Activated CD4-positive, alpha-beta T cell treated with anti-CD3 and anti-CD28 coated beads, Interleukin-2, Interleukin-4, amounts not matched to agents 100 ng/mL and 50 ng/mL, durations not matched to agents 16 hours and 8 hours (primary cell): ENCODE measurements at regions not wholly inside any gene's neighbourhood (a gene's known extent, or its start where the extent isn't known, plus 50 kb on each side); places are given as distances from the start of the nearest gene placed in this dataset.
A peak's percentile ranks its signal among the peaks of the same experiment; 100 is the strongest.

ENCODE experiments used
- DNase-seq: peaks from one replicate; pipeline ENCODE4 v3.0.0-alpha.2; 2020; ENCODE audit warnings: low spot score

DNA sequence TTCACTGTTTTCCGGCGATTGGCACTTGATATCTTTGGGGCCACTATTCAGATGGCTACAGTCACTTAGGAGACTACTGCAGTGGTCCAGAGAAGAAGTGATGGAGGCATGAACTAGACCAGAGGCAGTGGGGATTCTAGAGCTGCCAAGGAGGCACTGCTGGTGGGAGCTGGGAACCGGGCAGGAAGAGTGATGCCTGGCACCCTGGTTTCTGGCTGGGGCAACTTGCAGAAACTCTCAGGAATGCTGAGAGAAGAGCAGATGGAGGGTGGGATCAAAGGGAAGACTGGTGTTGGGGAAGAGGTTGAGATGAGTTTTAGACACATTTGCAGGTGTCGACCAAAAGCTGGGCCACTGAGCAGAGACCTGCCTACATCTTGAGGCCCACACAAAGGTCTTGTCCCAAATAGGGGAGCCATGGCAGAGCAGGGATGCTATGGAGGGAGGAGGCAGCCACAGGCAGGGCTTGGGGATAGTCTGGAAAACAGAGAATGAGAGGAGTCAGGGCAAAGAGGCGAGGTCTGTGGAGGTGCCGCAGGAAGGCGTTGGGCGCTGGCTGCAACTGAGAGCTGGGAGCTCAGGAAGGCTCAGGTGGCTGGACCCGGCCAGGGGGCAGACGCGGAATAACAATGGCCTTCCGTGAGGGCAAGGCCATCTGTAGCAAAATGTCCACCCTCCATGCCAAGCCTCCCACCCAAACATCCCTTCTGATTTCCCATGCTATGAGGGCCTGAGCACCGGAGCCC lies 118.9 kb downstream of the TOMM20 start:
- DNase-seq: no peak

DNA sequence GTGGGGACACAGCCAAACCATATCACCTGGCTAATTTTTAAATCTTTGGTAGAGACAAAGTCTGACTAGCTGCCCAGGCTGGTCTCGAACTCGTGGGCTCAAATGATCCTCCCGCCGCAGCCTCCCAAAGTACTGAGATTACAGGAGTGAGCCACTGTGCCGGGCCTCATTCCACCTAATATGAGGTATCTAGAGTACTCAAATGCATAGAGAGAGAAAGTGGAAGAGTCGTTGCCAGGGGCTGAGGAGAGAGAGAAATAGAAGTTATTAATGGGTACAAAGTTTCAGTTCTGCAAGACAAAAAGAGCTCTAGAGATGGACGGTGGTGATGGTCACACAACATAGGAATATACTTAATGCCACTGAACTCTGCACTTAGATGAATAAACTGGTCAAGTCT lies 119.6 kb downstream of the TOMM20 start:
- DNase-seq: no peak

DNA sequence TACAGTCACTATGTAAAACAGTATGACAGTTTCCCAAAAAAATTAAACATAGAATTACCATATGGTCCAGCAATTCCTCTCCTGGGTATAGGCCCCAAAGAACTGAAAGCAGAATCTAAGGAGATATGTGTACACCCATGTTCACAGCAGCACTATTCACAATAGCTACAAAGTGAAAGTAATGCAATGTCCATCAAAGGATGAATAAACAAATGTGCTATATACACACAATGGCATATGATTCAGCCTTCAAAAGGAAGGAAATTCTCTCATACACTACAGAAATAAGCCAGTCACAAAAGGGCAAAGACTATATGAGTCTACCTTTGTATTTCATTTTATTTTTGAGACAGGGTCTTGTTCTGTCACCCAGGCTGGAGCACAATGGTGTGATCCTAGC lies 120.4 kb downstream of the TOMM20 start:
- DNase-seq: no peak

DNA sequence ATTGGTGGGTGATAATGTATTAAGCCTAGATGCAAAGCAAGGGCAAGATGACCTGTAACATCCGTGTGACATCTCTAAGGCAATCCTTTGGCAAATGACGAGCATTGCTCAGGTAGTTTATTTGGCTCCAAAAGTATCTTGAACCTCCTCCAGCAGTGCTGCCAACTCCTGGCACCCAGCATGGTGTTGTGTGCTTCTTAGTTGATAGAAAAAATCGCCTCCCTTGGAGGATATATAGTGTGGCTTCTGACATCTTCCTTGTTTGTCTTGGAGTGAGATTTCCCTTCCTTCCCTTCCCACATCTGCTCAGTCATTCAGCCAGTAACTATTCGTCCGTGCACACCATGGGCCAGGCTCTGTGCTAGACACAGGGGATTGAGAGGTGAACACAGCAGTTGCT lies 121.8 kb downstream of the TOMM20 start:
- no peak for DNase-seq

DNA sequence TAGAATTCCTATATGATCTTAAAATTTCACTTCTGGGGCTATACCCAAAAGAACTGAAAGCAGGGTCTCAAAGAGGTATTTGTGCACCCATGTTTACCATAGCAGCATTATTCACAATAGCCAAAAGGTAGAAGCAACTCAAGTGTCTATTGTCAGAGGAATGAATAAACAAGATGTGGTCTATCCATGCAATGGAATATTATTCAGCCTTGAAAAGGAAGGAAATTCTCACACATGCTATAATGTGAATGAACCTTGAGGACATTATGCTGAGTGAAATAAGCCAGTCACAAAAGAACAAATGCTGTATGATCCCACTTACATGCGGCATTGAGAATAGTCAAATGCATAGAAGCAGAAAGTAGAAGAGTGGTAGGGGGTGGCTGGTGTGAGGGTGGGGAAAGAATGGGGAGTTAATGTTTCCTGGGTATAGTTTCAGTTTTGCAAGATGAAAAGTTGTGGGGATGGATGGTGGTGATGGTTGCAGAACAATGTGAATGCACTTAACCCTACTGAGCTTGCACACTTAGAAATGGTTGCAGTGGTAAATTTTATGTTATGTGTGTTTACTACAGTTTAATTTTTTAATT lies 122.4 kb downstream of the TOMM20 start:
- DNase-seq: peak; percentile 60

DNA sequence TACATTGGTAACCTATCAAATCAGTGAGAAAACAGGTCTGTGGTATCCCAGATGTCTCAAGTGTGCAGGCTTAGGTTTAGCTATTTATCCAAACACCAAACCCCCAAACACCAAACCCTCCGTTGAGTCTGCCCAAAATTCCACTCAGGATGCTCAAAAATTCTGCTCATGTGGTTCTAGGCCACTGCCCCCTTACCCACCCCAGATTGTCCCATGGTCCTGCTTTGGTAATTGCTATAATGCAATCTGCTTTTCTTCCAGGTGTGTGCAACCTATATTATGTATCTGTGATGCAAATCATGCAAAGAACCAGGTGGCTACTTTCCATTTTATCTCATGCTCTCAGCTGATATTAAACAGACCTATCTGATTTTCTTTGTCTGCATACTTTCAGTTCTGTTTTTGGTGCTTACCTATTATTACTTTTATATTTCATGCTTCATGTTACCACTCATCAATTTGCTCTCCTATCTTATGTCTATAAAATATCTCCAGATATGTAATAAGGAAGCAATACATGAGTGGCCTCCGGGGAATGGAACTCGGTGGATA lies 123.7 kb downstream of the TOMM20 start:
- no peak for DNase-seq

DNA sequence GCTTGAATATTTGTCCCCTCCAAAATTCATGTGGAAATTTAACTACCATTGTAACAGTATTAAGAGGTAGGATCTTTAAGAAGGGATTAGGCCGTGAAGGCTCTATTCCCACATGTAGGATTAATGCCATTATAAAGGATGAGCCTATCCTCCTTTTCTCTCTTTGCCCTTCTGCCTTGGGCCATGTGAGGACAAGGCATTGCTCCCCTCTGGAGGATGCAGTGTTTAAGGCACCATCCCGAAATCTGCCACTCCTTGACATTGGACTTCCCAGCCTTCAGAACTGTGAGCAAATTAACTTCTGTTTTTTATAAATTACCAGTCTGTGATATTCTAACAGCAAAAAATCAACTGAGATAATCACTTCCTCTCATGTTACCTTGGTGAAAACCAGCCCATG lies 124.4 kb downstream of the TOMM20 start:
- no peak for DNase-seq

DNA sequence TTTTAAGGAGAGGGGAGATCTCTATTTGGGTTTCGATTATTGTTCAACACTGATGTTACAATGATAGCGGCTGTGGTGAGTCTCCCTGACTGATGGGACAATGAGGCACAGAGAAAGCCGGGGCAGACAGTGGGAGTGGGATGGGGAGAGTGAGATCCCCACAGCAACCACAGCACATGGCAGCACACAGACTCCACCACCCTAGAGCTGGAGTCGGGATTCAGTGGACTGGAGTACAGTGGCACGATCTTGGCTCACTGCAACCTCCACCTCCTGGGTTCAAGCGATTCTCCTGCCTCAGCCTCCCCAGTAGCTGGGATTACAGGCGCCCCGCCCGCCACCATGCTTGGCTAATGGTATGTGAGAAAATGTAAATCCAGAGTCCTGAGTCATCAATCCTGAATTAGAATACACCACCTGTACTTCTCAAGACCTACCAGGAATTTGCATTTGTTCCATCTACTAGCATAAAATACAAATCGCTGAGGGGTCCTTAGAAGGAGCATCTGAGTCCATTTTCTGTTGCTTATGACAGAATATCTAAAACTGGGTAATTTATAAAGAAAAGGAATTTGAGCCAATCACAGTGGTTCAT lies 125.8 kb downstream of the TOMM20 start:
- no peak for DNase-seq

DNA sequence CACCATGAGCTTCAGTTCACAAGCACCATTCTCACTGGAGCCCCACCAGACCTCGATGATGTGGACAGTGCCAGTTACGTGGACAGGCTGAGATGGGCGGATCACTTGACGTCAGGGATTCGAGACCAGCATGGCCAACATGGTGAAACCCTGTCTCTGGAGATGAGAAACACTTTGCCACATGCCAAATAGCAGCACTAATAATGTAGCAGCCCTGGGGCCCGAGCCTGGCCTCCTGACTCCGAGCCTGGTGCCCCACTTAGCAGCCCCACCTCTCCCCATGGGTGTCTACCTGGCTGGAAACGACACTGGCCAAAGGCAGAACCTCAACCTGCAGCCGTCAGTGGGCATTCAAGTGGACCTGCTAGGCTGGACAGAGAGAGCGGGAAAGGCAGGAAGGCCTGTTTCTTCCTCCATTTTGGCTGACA lies 129.1 kb downstream of the TOMM20 start:
- DNase-seq: no peak

DNA sequence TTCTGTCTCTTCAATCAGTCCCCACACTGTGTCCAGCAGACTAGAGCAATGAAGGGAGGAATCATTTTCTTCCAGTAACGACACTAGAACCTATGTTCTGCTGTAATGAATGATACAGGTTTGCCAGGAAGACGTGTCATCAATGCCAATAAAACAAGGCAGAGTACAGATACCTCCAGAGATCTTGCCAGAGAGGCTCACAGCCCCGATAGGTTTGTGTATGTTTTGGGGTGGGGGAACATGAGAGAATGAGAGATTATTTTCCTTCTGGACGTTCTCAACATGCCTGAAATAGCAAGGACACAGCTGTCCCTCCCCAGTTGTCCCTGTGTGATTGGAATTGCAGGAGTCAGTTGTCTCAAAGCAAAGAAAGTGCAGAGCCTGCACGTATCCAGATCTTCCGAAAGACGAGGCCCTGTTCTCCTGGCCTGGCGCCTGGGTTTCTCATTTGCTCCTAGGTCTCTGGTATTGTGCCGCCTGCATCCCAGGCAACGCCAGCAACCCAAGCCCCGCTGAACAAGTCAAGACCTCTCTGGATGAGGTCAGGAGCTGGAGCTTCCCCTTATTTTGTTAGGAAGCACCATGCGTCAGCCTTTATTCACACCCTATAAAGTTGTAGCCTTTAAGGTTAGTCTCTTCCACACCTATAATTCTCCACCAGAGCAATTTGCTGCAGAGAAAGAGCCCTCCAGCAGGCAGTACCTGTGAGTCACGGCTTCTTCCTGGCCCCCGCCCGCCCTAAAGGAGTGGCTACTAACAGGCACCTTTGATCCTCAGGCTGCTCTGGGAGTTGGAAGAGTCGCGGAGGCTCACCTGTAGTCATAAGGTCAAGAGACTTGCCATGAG lies 130.5 kb downstream of the TOMM20 start:
- DNase-seq: no peak

DNA sequence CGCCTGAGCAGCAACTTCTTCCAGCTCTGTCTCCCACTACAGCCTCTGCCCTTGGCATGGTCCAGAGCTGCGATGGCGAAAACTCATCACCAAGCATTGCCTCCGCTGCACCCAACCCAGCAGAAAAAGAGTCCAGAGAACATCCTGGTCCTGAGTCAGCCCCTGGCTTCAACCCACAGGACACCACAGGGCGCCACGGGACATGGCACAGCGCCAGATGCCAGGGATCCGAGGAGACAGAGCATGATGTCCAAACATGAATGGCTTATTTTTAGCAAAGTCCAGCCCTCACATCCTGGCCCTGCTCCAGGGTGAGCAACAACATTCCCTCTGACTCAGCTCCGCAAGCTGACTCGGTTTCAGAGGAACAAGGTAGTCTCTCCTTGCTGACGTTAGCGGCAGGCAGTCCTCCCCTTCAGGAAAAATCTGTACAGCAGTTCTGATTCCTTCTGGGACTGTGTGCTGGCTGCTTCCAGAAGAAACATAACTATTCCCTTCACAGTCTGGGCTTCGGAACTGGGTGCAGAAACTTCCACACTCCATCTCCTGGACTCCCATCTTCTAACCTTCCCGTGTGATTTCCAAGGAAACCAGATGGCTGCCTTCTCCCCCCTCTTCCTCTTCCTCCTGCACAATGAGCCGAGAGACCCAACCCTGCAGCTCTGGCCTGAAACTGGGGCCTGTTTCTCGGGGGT lies 131.3 kb downstream of the TOMM20 start:
- DNase-seq: no peak

DNA sequence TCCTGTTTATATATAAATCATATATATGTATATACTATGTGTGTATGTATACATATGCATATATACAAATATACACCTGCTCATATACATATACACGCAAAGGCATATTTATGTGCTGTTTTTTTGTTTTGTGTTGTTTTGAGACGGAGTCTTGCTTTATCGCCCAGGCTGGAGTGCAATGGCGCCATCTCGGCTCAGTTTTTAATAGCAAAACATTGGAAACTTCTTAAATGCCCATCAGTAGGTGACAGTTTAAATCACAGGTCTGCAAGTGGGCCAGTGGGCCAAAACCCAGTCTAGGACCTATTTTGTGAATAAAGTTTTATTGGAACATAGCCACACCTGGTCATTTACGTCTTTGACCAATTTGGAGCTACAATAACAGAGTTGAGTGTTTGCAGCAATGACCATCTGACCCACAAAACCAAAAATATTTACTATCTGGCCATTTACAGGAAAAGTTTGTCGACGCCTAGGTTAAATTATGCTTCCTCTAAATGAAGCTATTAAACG lies 132.3 kb downstream of the TOMM20 start:
- DNase-seq: no peak

DNA sequence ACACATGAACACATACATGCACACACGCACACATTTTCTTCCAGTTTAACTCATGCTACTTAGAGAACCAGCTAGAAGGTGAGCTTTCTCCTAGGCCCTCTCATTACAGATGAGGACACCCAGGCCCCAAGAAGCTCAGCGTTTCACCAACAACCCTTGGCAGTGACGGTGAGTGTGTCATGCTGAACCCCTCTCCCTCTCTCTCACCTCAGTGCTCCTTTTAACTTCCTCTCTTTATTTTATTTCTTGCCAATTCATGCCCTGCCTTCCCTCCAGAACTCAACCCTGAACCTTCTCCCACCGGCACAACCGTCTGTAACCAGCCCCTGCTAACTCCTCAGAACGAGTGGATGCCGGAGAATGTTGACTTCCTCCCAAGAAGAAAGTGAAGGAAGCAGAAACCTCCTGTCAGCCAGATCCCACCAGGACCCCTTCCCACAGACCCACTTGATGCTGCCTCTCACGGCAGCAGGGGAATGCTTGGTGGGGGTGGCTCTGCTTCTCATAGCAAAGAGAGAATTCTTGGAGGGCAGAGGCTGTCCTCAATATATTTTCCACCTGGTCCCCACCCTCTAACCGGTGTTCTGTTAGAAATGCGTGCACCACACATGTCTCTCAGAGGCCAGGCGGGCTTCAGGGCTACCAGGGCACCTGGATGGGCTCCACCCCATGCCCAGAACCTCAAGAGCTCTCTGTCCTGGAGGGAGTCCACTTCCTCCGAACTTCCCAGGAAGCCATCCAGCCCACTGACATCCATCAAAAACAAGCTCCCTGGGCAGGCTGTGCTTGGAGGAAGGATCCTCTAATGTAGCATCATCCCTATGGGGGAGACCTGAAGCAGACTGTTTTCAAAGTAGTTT lies 134.0 kb downstream of the TOMM20 start:
- no peak for DNase-seq

DNA sequence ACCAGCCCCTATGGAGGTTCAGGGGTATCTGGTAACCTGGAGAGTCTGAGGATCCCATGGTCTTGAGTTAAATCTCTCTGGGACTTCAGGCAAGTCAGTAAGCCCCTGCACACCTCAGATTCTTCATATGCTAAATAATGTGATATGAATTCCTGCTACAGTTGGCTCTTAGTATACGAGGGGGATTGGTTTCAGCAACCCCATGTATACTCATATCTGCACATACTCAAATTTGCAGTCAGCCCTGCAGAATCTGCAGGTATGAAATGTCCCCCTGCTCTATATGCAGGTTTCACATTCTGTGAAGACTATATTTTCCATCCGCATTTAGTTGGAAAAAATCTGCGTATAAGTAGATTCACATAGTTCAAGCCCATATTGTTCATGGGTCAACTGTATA lies 136.6 kb downstream of the TOMM20 start:
- DNase-seq: no peak

DNA sequence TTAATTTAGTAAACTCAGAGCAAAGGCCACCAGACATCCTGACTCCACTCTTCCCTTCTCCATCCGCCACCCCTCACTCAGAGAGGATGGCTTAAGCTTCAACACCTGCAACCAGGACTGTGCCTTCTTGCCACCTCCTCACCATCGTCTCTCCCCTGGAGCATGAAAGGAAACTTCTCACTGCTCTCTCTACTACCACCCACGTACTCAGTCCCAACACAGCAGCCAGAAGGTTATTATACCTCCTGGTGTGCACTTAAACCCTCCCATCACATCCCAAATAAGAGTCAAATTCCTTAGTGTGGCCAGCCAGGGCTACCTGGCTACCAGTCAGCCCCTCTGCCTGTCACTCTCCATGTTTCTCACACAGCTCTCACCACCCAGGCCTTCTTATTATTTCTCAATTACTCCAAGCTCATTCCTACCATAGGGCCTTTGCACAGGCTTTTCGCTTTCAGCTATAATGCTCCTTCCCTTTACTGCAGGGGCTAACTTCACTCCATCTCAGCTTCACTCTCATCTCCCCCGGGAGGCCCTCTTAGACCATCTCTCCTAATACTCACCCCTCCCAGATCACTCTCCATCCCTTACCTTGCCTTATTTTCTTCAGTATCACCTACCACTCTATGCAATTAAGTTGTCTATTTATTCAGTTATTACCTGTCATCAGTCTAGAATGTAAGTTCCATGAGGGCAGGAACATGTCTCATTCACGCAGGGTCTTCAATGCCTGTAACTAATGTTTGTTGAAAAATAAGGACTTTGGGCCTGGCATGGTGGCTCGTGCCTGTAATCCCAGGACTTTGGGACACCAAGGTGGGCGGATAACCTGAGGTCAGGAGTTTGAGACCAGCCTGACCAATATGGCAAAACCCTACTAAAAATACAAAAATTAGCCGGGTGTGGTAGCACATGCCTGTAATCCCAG lies 137.5 kb downstream of the TOMM20 start:
- DNase-seq: no peak

DNA sequence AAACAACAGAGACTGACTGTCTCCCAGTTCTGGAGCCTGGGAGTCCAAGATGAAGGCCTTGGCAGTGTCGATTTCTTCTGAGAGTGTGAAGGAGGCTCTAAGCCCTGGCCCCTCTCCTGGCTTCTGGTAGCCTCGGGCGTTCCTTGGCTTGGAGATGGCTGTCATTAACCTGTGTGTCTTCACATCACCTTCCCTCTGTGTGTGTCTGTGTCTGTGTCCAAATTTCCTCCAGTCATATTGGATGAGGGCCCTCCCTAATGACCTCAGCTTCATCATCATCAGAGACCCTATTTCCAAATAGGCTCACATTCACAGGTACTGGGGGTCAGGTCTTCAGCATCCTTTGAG lies 138.3 kb downstream of the TOMM20 start:
- DNase-seq: no peak

DNA sequence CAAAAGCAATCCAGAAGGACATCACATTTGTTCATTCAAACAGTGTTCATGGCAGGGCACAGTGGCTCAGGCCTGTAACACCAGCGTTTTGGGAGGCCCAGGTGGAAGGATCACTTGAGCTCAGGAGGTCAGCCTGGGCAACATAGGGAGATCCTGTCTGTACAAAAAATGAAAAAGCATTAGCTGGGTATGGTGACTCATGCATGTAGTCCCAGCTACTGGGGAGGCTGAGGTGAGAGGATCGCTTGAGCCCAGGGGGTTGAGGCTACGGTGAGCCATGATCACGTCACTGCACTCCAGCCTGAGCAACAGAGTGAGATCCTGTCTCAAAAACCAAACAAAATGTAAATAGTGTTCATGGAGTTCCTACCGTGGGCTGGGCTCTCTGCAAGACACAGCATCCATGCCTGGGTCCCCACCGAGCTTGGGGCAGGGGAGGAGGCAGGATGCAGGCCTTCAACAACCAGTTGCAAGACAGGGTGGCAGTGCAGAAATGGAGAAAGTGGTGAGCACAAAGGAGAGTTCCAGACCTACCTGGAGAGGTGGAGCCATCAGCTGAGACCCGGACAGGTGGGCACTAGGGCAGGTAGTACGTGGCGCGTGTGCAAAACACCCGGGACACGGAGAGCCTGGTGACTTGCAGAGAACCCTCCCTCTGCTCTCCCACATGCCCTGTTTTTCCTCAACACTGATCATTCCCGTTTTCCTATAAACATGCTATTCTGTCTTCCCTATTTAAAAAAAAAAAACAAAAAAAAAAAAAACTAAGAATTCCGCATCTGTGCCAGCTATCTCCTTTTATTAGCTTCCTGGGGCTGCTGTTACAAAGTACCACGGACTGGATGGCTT lies 138.9 kb downstream of the TOMM20 start:
- DNase-seq: peak; percentile 40

DNA sequence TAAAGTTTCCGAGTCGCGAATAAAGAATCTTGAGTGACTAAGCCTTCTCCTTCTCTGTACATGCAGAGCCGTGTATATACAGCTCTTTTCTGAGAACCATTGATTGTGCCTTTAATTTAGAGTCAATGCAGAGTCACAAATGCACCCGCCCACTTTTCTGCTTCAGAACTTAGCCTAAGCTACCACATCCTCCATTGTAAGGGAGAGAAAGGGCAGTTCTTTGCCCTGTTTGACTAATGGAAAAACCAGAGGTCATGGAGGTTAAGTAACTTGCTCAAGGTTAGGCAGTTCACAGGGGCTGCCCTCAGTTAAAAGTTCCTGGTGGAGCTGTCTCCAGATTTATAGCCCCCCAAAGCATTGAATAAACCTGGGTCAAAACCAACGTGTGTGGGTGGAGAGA lies 139.6 kb downstream of the TOMM20 start:
- peak; percentile 64 for DNase-seq

DNA sequence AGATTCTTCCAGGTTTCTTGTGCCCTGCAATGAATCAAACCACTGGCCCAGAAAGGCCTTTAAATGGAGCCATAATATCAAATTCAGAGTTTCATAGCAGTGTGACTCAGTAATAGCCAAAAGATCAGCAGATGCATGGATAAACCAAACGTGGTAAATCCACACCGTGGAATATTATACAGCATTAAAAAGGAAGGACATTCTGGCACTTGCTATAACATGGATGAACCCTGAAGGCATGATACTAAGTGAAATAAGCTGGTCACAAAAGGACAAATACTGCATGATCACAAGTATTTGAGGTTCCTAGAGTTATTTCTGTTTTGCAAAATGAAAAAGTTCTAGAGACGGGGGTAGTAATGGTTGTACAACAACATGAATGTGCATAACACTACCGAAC lies 140.1 kb downstream of the TOMM20 start:
- DNase-seq: no peak
